IPS-18c (cell line): ENCODE measurements at regions not wholly inside any gene's neighbourhood (a gene's known extent, or its start where the extent isn't known, plus 50 kb on each side); places are given as distances from the start of the nearest gene placed in this dataset.
"Not testable (repeated sequence)": the region's sequence is repeated elsewhere in the genome, so short reads cannot be mapped to it uniquely, and the experiment has no call there.

Experiments used
- H3K4me3 ChIP-seq: 2 replicates; pipeline ENCODE4 v1.7.0; 2013; ENCODE audit warnings: low read depth, mild to moderate bottlenecking, low read length, moderate library complexity; ENCODE audit not compliant: insufficient read depth
- H3K9me3 ChIP-seq: one replicate; pipeline ENCODE4 v1.6.1; 2013; ENCODE audit warnings: mild to moderate bottlenecking, low read length, moderate library complexity; ENCODE audit not compliant: control insufficient read depth, insufficient read depth

GRCh38 chr9:13461414-13461991 lies 182.0 kb upstream of the MPDZ start:
- Histone ChIP-seq H3K9me3 (peaks cover 4% of the 10 kb centered on the region), H3K4me3 (no peak overlapping the region)

GRCh38 chr9:13459071-13459470 lies 179.6 kb upstream of the MPDZ start:
- no peak overlapping the region for H3K4me3 ChIP-seq
- H3K9me3 ChIP-seq, result peaks cover 4% of the 10 kb centered on the region

- no peak overlapping the region for H3K4me3 ChIP-seq
- H3K9me3 ChIP-seq, result peaks cover 4% of the 10 kb centered on the region
Observed at GRCh38 chr9:13457795-13458194, 178.3 kb upstream of the MPDZ start.

GRCh38 chr9:13450723-13451122 lies 171.2 kb upstream of the MPDZ start:
- Histone ChIP-seq H3K9me3 (no peaks in the 10 kb centered on the region), H3K4me3 (no peak overlapping the region)

GRCh38 chr9:13448482-13448881 lies 169.0 kb upstream of the MPDZ start:
- no peaks in the 10 kb centered on the region for H3K9me3 ChIP-seq
- no peak overlapping the region for H3K4me3 ChIP-seq

GRCh38 chr9:13447843-13448422 lies 168.4 kb upstream of the MPDZ start:
- Histone ChIP-seq H3K4me3 (no peak overlapping the region), H3K9me3 (no peaks in the 10 kb centered on the region)

GRCh38 chr9:13446938-13447842 lies 167.7 kb upstream of the MPDZ start:
- Histone ChIP-seq H3K9me3 (no peaks in the 10 kb centered on the region), H3K4me3 (no peak overlapping the region)

GRCh38 chr9:13446286-13446937 lies 166.9 kb upstream of the MPDZ start:
- H3K9me3 ChIP-seq, result no peaks in the 10 kb centered on the region
- no peak overlapping the region for H3K4me3 ChIP-seq

- no peak overlapping the region for H3K4me3 ChIP-seq
Observed at GRCh38 chr9:13445103-13445500, 165.6 kb upstream of the MPDZ start.

GRCh38 chr9:13444245-13445102 lies 165.0 kb upstream of the MPDZ start:
- no peaks in the 10 kb centered on the region for H3K9me3 ChIP-seq
- no peak overlapping the region for H3K4me3 ChIP-seq

More at GRCh38 chr9:13445103-13445500, 165.6 kb upstream of the MPDZ start:
- no peaks in the 10 kb centered on the region for H3K9me3 ChIP-seq

- Histone ChIP-seq H3K9me3 (no peaks in the 10 kb centered on the region), H3K4me3 (no peak overlapping the region)
Observed at GRCh38 chr9:13443346-13444244, 164.1 kb upstream of the MPDZ start.

GRCh38 chr9:13439685-13440476 lies 160.4 kb upstream of the MPDZ start:
- Histone ChIP-seq H3K9me3 (no peaks in the 10 kb centered on the region), H3K4me3 (no peak overlapping the region)

GRCh38 chr9:13437866-13438265 lies 158.4 kb upstream of the MPDZ start:
- Histone ChIP-seq H3K9me3 (no peaks in the 10 kb centered on the region), H3K4me3 (no peak overlapping the region)

GRCh38 chr9:13436591-13436990 lies 157.1 kb upstream of the MPDZ start:
- H3K4me3 ChIP-seq, result no peak overlapping the region
- no peaks in the 10 kb centered on the region for H3K9me3 ChIP-seq

GRCh38 chr9:13433453-13433852 lies 154.0 kb upstream of the MPDZ start:
- not testable (repeated sequence) for H3K9me3 ChIP-seq, H3K4me3 ChIP-seq
